ENCODE measurements at regions not wholly inside any gene's neighbourhood (a gene's known extent, or its start where the extent isn't known, plus 50 kb on each side); places are given as distances from the start of the nearest gene placed in this dataset.
"Not testable (repeated sequence)": the region's sequence is repeated elsewhere in the genome, so short reads cannot be mapped to it uniquely, and the experiment has no call there.

GRCh38 chr16:86343027-86343795, 167.1 kb upstream of the FOXF1 start:
- no peak for DNase-seq (ENCODE audit: low spot score)

GRCh38 chr16:86343796-86344585, 166.3 kb upstream of the FOXF1 start:
- DNase-seq (ENCODE audit: low spot score) = peak; percentile 37

- DNase-seq (ENCODE audit: low spot score) = no peak
Observed at GRCh38 chr16:86344586-86344871, 165.8 kb upstream of the FOXF1 start.

DNA sequence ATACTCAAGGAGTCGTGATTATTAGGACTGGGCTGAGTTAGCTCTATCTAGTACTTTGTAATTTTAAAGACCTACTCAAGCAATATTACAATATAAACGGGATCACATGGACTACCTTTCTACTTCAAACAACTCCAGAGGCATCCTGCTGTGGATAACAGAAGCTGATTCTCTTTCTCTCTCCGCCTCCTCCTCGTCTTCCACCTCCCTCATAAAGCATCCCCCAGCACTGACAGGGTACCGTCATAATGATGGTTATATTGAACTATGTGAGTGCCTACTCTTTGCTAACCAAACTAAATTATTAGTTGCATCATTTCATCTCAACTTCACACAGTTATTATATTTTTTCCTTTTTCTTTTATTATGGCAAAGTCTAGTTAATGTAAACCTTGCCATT, 165.4 kb upstream of the FOXF1 start:
- no peak for DNase-seq (ENCODE audit: low spot score)

GRCh38 chr16:86345516-86345915, 164.8 kb upstream of the FOXF1 start:
- DNase-seq (ENCODE audit: low spot score) = no peak

DNA sequence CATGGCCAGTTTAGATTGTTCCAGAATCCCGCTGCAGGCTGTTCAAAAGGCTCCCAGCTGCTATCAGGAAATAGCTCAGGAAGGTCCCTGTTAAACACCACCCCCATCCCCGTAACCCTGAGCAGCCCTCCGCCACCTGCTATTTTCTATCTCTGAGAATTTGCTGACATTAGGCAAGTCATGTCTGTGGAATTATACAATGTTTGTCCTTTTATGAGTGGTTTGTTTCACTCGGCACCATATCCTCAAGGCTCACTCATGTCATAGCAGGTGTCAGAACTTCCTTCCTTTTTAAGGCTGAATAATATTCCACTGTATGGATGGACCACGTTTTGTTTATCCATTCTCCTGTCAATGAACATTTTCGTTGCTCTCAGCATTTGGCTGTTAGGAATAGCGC, 164.3 kb upstream of the FOXF1 start:
- DNase-seq (ENCODE audit: low spot score) = no peak

DNA sequence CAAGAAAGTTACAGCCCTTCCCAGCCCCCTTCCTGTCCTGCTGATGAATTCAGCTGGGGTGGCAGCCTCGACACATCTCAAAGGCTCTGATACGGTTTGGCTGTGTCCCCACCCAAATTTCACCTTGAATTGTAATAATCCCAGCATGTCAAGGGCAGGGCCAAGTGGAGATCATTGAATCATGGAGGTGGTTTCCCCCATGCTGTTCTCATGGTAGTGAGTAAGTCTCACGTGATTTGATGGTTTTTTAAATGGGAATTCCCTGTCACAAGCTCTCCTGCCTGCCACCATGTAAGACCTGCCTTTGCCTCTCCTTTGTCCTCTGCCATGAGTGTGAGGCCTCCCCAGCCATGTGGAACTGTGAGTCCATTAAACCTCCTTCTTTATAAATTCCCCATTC, 163.2 kb upstream of the FOXF1 start:
- no peak for DNase-seq (ENCODE audit: low spot score)

GRCh38 chr16:86347916-86348555, 162.3 kb upstream of the FOXF1 start:
- DNase-seq (ENCODE audit: low spot score) = no peak

DNA sequence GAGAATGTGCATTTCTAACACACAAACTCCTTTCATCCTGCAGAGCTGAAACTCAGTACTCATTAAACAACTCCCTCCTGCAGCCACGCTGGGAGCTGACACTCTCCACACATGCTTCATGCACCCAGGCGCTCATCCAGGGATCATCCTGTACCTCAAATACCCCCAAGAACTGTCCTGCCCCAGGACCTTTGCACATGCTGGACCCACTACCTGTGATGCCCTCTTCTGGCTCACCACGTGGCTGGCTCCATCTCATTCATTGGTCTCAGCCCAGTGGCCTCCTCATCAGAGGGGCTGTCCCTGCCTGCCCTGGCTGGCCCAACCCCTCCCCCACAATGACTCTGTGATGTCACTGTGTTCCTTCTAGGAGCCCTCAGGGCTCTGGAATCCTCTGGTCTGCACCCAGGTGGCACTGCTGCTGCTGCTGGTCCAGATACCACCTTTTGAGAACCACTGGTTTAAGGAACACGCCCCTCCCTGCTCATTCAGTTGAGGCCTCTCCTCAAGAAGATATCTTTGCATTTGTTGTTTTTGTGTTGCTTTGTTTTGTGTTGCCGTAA, 160.9 kb upstream of the FOXF1 start:
- DNase-seq (ENCODE audit: low spot score) = no peak

DNA sequence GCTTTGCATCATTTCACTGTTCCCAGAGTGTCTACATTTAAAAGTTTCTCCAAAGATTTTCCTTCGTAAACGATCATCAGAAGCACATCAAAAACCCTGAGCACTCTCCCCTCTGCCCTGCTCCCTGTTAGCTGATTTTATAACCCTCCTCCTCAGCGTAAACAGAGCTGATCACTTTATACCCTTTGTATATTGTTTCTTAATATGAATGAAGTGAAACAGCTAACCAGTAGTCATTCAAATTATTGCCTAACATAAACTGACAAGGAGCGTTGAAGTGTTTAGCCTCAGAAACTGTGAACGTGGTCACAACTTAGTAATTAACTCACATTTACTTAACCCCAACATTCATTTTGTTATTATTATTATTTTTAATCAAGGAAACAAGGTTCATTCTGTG, 160.0 kb upstream of the FOXF1 start:
- no peak for DNase-seq (ENCODE audit: low spot score)

DNA sequence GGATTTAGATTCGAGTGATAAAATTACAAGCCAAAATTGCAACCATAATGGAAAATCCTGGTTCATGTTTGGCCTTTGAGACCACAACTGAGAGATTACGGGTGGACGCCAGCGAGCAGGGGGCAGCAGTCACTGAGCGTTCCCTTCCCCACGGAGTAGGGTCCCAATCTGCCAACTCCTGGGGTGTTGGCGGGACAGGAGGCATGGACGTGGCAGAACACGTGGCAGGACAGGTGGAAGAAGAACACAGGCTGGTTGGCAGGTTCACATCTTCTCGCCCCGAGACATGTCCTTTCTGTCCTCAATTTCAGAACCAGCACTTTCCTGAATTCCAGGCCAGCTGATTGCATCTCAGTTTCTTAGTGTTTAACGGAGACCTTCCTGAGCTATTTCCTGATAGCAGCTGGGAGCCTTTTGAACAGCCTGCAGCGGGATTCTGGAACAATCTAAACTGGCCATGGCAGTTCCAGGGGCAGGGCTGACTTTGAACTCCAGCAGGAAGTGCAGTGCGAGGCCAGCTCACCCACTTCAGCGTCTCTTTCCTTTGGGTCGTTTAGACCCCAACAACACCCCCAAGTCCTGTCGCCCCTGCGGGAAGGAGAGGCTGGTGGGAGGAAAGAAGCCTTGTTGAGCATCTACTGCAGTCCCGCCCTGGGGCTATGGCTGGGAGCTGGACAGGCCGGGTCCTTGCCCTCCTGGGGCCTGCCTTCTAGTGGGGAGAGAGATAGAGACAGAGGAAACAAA, 159.1 kb upstream of the FOXF1 start:
- no peak for DNase-seq (ENCODE audit: low spot score)

DNA sequence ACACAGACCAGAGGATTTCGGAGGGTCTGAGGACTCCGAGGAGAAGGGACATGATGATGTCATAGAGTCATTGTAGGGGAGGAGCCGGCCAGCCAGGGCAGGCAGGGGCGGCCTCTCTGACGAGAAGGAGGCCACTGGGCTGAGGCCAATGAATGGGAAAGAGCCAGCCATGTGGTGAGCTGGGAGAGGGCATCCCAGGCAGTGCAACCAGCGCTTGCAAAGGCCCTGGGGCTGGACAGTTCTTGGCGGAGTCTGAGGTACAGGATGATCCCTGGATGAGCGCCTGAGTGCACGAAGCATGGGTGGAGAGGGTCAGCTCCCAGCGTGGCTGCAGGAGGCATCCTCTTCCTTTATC, 158.6 kb upstream of the FOXF1 start:
- not testable (repeated sequence) for DNase-seq (ENCODE audit: low spot score)

DNA sequence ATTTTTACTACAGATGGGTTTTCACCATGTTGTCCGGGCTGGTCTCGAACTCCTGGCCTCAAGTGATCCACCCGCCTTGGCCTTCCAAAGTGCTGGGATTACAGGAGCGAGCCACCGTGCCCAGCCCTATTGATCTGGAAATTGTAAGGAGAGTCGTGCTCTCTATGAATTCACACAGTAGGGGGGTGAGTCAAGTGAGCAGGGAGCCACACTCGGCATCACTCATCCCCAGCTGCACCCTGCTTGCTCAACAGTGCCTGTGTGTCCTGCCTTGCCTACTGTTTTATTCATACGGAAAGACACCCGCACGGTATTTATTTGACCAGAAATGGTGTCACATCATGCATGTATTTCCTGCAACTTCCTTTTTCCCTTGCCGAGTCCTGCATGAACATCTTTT, 157.2 kb upstream of the FOXF1 start:
- no peak for DNase-seq (ENCODE audit: low spot score)

DNA sequence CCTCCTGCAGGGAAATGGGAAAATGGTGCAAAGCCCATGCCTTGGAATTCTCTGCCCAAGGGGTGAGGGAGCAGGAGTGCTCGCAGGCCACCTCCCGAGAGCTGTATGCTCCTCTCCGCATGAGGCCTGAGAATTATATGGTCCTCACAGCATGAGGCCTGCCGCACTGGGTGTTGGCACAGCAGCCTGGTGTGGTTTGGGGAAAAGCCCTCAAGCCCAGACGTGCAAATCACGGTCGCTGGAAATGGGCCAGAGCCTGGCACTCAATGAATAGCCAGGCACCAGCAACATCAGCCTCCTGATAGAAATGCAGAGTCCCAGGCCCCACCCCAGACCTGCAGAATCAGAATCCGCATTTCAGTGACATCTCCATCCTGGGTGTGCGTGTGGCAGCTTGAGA, 156.4 kb upstream of the FOXF1 start:
- no peak for DNase-seq (ENCODE audit: low spot score)

GRCh38 chr16:86354641-86355513, 155.4 kb upstream of the FOXF1 start:
- DNase-seq (ENCODE audit: low spot score) = no peak

DNA sequence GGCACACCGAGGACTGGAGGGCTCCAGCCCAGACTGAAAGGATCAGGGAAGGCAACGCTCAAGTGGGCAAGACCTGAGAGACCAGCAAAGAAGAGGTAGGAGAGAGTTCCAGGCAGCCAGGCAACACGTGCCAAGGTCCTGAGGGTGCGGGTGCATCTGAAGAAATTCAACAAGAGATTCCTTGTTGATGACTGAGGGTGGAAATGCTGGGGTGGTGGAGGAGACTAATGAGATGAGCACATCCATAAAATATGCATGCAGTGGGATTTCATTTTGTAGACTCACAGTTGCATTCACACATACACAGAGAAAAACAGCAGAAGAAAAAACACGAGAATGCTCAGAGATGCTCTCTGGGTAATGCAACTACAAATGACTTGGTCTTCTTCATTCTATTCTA, 154.8 kb upstream of the FOXF1 start:
- DNase-seq (ENCODE audit: low spot score) = no peak

GRCh38 chr16:86355951-86356350, 154.4 kb upstream of the FOXF1 start:
- DNase-seq (ENCODE audit: low spot score) = no peak

GRCh38 chr16:86356804-86357203, 153.5 kb upstream of the FOXF1 start:
- DNase-seq (ENCODE audit: low spot score) = no peak

DNA sequence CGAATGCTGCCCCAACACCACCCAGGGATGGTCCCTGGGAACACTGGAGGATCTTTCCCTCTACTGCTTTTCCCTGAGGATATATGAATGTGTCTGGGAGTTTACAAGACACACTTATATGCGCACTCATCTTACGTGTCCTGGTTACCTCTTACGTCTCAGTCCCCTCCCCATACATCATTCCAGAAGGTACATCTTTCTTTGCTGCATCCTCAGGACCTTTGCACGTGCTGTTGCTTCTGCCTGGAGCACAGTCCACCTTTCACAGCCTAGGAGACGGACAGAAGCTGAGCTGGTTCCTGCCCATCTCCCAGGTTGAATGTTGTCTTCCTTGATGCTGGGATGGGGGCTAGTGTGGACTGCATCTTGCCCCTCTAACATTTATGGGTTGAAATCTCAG, 153.0 kb upstream of the FOXF1 start:
- DNase-seq (ENCODE audit: low spot score) = no peak

DNA sequence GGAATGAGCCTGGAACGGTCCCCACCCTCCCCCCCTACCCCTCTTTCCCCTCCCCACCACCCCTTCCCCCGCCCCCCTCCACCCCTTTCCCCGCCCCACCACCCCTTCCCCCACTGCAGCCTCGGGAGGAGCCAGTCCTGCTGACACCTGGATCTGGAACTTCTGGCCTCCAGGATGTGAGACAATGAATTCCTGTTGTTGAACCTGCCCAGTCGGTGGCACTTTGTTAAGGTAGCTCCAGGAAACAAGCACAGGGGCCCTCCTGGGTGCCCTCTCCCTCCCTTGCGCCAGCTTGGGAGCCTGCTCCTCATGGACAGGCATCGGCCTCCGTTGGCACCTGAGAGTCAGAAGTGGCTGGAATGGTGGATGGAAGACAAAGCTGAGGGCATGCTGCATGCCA, 152.4 kb upstream of the FOXF1 start:
- DNase-seq (ENCODE audit: low spot score) = no peak

GRCh38 chr16:86359571-86359970, 150.8 kb upstream of the FOXF1 start:
- DNase-seq (ENCODE audit: low spot score) = no peak
